GM10248 (cell line): ENCODE measurements at regions not wholly inside any gene's neighbourhood (a gene's known extent, or its start where the extent isn't known, plus 50 kb on each side); places are given as distances from the start of the nearest gene placed in this dataset.

Experiments
- CTCF ChIA-PET: fragments of 300-600 bp; sonication (Branson Sonifier 250); formaldehyde crosslinking; extraction: SDS; loops from one replicate; lab custom pipeline; 2021; ENCODE audit warnings: antibody characterized with exemption; lab: Yijun Ruan, JAX
- POLR2A ChIA-PET: fragments of 350-650 bp; sonication (Branson Sonifier 250); formaldehyde crosslinking; extraction: SDS; loops from one replicate; lab custom pipeline; 2020; ENCODE audit warnings: antibody characterized with exemption; lab: Yijun Ruan, JAX
- DNase-seq: peaks from one replicate; pipeline ENCODE4 v3.0.0; 2012; ENCODE audit errors: extremely low spot score
- CTCF ChIP-seq: IDR thresholded peaks from 2 replicates; pipeline ENCODE4 v1.5.1; 2012; ENCODE audit warnings: mild to moderate bottlenecking, low read depth; ENCODE audit errors: extremely low read depth, missing control alignments, control extremely low read depth

- no peak for TF ChIP-seq CTCF
- no peak for DNase-seq
- ChIA-PET POLR2A (interaction anchor here (1.0 kb wide), 1 partner anchor 82 kb away, joined by 4 read pairs; the partner anchor contains the start of gene NFKBIZ), CTCF (interaction anchor here (1.3 to 1.7 kb wide), 3 partner anchors 63 to 298 kb away, joined by 3 to 5 read pairs (median 3); no protein-coding TSS in a partner anchor)
These were observed 81.8 kb downstream of the NFKBIZ start for GRCh38 chr3:101931081-101931480.

GRCh38 chr3:101932326-101933068, 83.2 kb downstream of the NFKBIZ start:
- ChIA-PET POLR2A (interaction anchor here (1.2 to 2.0 kb wide), 3 partner anchors 71 to 83 kb away, joined by 4 to 10 read pairs (median 6); partner anchors contain the start of gene NFKBIZ), CTCF (interaction anchor here (0.7 to 1.7 kb wide), 13 partner anchors 11 to 296 kb away, joined by 3 to 8 read pairs (median 4); no protein-coding TSS in a partner anchor)
- DNase-seq: no peak
- TF ChIP-seq CTCF: no peak

- no peak for TF ChIP-seq CTCF
- ChIA-PET CTCF (interaction anchor here (1.0 to 2.5 kb wide), 9 partner anchors 11 to 289 kb away, joined by 3 to 9 read pairs (median 3); no protein-coding TSS in a partner anchor), POLR2A (interaction anchor here (0.6 to 2.3 kb wide), 5 partner anchors 13 to 471 kb away, joined by 3 to 11 read pairs (median 5); partner anchors contain the start of gene NFKBIZ)
- DNase-seq: peak; percentile 81
These were observed 87.4 kb downstream of the NFKBIZ start for GRCh38 chr3:101936419-101937356.

- no peak for DNase-seq
- ChIA-PET CTCF (interaction anchor here (1.6 kb wide), 1 partner anchor 39 kb away, joined by 6 read pairs; no protein-coding TSS in a partner anchor), POLR2A (interaction anchor here (2.3 kb wide), 1 partner anchor 89 kb away, joined by 11 read pairs; the partner anchor contains the start of gene NFKBIZ)
- no peak for TF ChIP-seq CTCF
These were observed 89.0 kb downstream of the NFKBIZ start for GRCh38 chr3:101938262-101938847.

GRCh38 chr3:101939361-101940049, 90.2 kb downstream of the NFKBIZ start:
- POLR2A ChIA-PET: interaction anchor here (1.1 kb wide), 1 partner anchor 88 kb away, joined by 3 read pairs; no protein-coding TSS in a partner anchor
- no peak for TF ChIP-seq CTCF
- CTCF ChIA-PET: interaction anchor here (0.8 to 1.1 kb wide), 2 partner anchors 12 to 287 kb away, joined by 3 read pairs; no protein-coding TSS in a partner anchor
- DNase-seq: no peak
